B cell (primary cell): ENCODE measurements at regions not wholly inside any gene's neighbourhood (a gene's known extent, or its start where the extent isn't known, plus 50 kb on each side); places are given as distances from the start of the nearest gene placed in this dataset.

Experiments
- ATAC-seq: fragments of 200-7000 bp; cut with Tn5 transposase; one replicate; pipeline ENCODE4 v1.10.0; 2021; ENCODE audit warnings: low read depth, mild to moderate bottlenecking, moderate number of reproducible peaks, moderate library complexity
- CTCF ChIA-PET: fragments of 350-600 bp; sonication (Branson Sonifier 250); formaldehyde crosslinking; loops from one replicate; lab custom pipeline; 2021; ENCODE audit warnings: antibody characterized with exemption, inconsistent platforms; lab: Charles Lee
- POLR2A ChIA-PET: fragments of 350-600 bp; sonication (Branson Sonifier 250); formaldehyde crosslinking; loops from one replicate; lab custom pipeline; 2021; ENCODE audit warnings: antibody characterized with exemption; lab: Charles Lee
- DNase-seq: peaks from one replicate; pipeline ENCODE4 v3.0.0; 2013
- H2AFZ ChIP-seq: 2 replicates; pipeline ENCODE4 v1.6.1; 2012; ENCODE audit warnings: mild to moderate bottlenecking, low read depth, low read length; ENCODE audit not compliant: insufficient read depth, poor library complexity, severe bottlenecking
- H3K27ac ChIP-seq, 2 donors: 1 replicate in 1 of 2; 2 replicates in 1 of 2; pipeline ENCODE4 v1.5.1; 2012 to 2013; ENCODE audit warnings: low read length in 2 of 2, mild to moderate bottlenecking in 2 of 2, moderate library complexity in 1 of 2
- H3K27me3 ChIP-seq, 4 experiments: fragments of 200-600 bp in 1 of 4; sonication (generic) in 1 of 4; replicated peaks in 1 of 4; 1 replicate in 2 of 4; 2 replicates in 2 of 4; pipeline versions ENCODE4 v1.6.1 to v1.7.0; 2013 to 2016; ENCODE audit warnings: low read length in 3 of 4, mild to moderate bottlenecking in 2 of 4, mixed read lengths in 1 of 4, moderate library complexity in 1 of 4; ENCODE audit not compliant: insufficient read depth in 4 of 4, control insufficient read depth in 3 of 4; ENCODE audit errors: control extremely low read depth in 1 of 4
- H3K36me3 ChIP-seq, 2 experiments: replicated peaks in 1 of 2; 1 replicate in 1 of 2; 2 replicates in 1 of 2; pipeline versions ENCODE4 v1.6.1 to v1.7.1; 2013; ENCODE audit warnings: low read length in 1 of 2; ENCODE audit not compliant: insufficient read depth in 2 of 2, control insufficient read depth in 1 of 2; ENCODE audit errors: control extremely low read depth in 1 of 2, extremely low read depth in 1 of 2
- H3K4me1 ChIP-seq, 2 donors: fragments of 200-600 bp in 1 of 2; sonication (generic) in 1 of 2; 1 replicate in 1 of 2; 2 replicates in 1 of 2; pipeline versions ENCODE4 v1.5.1 to v1.6.1; 2013 to 2017; ENCODE audit warnings: low read length in 2 of 2; ENCODE audit not compliant: control insufficient read depth in 2 of 2, insufficient read depth in 2 of 2
- H3K4me2 ChIP-seq: replicated peaks from 2 replicates; pipeline ENCODE3; 2012; ENCODE audit warnings: mild to moderate bottlenecking, low read depth, low read length; ENCODE audit not compliant: poor library complexity, severe bottlenecking
- H3K4me3 ChIP-seq, 5 experiments: fragments of 200-600 bp in 1 of 5; sonication (generic) in 1 of 5; 1 replicate in 3 of 5; 2 replicates in 2 of 5; pipeline versions ENCODE4 v1.5.1 to v1.7.0; 2011 to 2016; ENCODE audit warnings: low read length in 4 of 5, mild to moderate bottlenecking in 4 of 5, low read depth in 2 of 5, control low read depth in 1 of 5, moderate library complexity in 1 of 5; ENCODE audit not compliant: insufficient read depth in 1 of 5; ENCODE audit errors: control extremely low read depth in 1 of 5, extremely low read depth in 1 of 5
- H3K79me2 ChIP-seq: fragments of 200-600 bp; sonication (generic); one replicate; pipeline ENCODE4 v1.6.0; 2016; ENCODE audit warnings: low read length; ENCODE audit not compliant: control insufficient read depth, insufficient read depth
- H3K9ac ChIP-seq: fragments of 200-600 bp; sonication (generic); 2 replicates; pipeline ENCODE4 v1.6.1; 2017; ENCODE audit warnings: mild to moderate bottlenecking, low read length, moderate library complexity
- H3K9me3 ChIP-seq, 3 donors: one replicate each; pipeline versions ENCODE4 v1.6.1 to v1.7.1; 2013; ENCODE audit warnings: low read length in 2 of 3; ENCODE audit not compliant: control insufficient read depth in 2 of 3, insufficient read depth in 1 of 3; ENCODE audit errors: control extremely low read depth in 1 of 3
- H4K20me1 ChIP-seq: 2 replicates; pipeline ENCODE4 v1.6.0; 2012; ENCODE audit warnings: mild to moderate bottlenecking, low read length; ENCODE audit not compliant: insufficient read depth, control insufficient read depth, poor library complexity, severe bottlenecking
- H3K27ac Mint-ChIP-seq: one replicate; pipeline ENCODE4 v1.8.0; 2021; ENCODE audit warnings: mixed read lengths
- H3K27me3 Mint-ChIP-seq: one replicate; pipeline ENCODE4 v1.8.0; 2021; ENCODE audit warnings: mixed read lengths
- H3K4me1 Mint-ChIP-seq: one replicate; pipeline ENCODE4 v1.8.0; 2021; ENCODE audit warnings: mixed read lengths
- H3K4me3 Mint-ChIP-seq: one replicate; pipeline ENCODE4 v1.8.0; 2021; ENCODE audit warnings: mixed read lengths
- H3K9me3 Mint-ChIP-seq: one replicate; pipeline ENCODE4 v1.8.0; 2022; ENCODE audit warnings: mixed read lengths; ENCODE audit not compliant: insufficient read depth
- CTCF ChIP-seq: fragments of 200-600 bp; IDR thresholded peaks from one replicate; pipeline ENCODE4 v1.8.0; 2022; ENCODE audit warnings: antibody characterized with exemption, mild to moderate bottlenecking
- EZH2 ChIP-seq: IDR thresholded peaks from 2 replicates; pipeline ENCODE4 v1.6.1; 2012; ENCODE audit warnings: borderline replicate concordance, low read depth, mild to moderate bottlenecking, moderate library complexity, low read length; ENCODE audit not compliant: insufficient read depth, poor library complexity, severe bottlenecking
- WGBS: methylation state at CpG from one replicate; pipeline ENCODE4 v1.1.5; 2013; ENCODE audit warnings: missing lambda C conversion rate; ENCODE audit not compliant: insufficient coverage; 5-methylcytosine and 5-hydroxymethylcytosine counted together
- intact Hi-C: fragments of 100-400 bp; cut with micrococcal nuclease; formaldehyde crosslinking; loops from one replicate; pipeline ENCODE4 v1.10.0; 2022

GRCh38 chr3:20326541-20326940 is 140.5 kb upstream of the SGO1 start:
- TF ChIP-seq EZH2 (no peak), CTCF (no peak)
- Histone ChIP-seq H4K20me1 (no peaks in the 10 kb centered on the region), H3K4me3 (no peak overlapping the region), H3K27me3 (no peaks in the 10 kb centered on the region), H3K4me1 (peaks cover 5% of the 10 kb centered on the region in 2 donors), H3K9ac (no peak overlapping the region), H3K9me3 (no peaks in the 10 kb centered on the region), H3K36me3 (no peaks in the 10 kb centered on the region), H3K4me2 (no peak overlapping the region), H2AFZ (no peak overlapping the region), H3K27ac (no peak overlapping the region), H3K79me2 (no peaks in the 10 kb centered on the region)
- no peak overlapping the region for H3K4me3 Mint-ChIP-seq
- ChIA-PET CTCF (interaction anchor here (0.9 kb wide), 1 partner anchor 11 kb away, joined by 5 read pairs; no protein-coding TSS in a partner anchor), POLR2A (no interaction called here)
- DNase-seq (no peak), ATAC-seq (no peak)
- H3K9me3 Mint-ChIP-seq, result no peaks in the 10 kb centered on the region
- no CpG with 5 or more reads among the region's 1 CpG for WGBS
- intact Hi-C loops, result no loop called here
- H3K27ac Mint-ChIP-seq, result no peak overlapping the region
- H3K27me3 Mint-ChIP-seq, result no peaks in the 10 kb centered on the region
- peaks cover 5% of the 10 kb centered on the region for H3K4me1 Mint-ChIP-seq

GRCh38 chr3:20325563-20325962 is 139.6 kb upstream of the SGO1 start:
- ATAC-seq (no peak), DNase-seq (no peak)
- no peak overlapping the region for H2AFZ ChIP-seq
- Mint-ChIP-seq H3K4me1 (peaks cover 5% of the 10 kb centered on the region), H3K27me3 (no peaks in the 10 kb centered on the region), H3K4me3 (no peak overlapping the region), H3K9me3 (no peaks in the 10 kb centered on the region), H3K27ac (no peak overlapping the region)
- CTCF ChIA-PET, result no interaction called here
- no peak overlapping the region for H3K9ac ChIP-seq
- H3K9me3 ChIP-seq, result no peaks in the 10 kb centered on the region
- H3K27me3 ChIP-seq, result no peaks in the 10 kb centered on the region
- no peaks in the 10 kb centered on the region for H4K20me1 ChIP-seq
- POLR2A ChIA-PET, result no interaction called here
- no peak overlapping the region for H3K4me2 ChIP-seq
- H3K4me3 ChIP-seq, result no peak overlapping the region
- H3K79me2 ChIP-seq, result no peaks in the 10 kb centered on the region
- H3K27ac ChIP-seq, result no peak overlapping the region
- TF ChIP-seq EZH2 (no peak), CTCF (no peak)
- H3K36me3 ChIP-seq, result no peaks in the 10 kb centered on the region
- peaks cover 5% of the 10 kb centered on the region in 2 donors for H3K4me1 ChIP-seq
- no CpG with 5 or more reads among the region's 1 CpG for WGBS
- intact Hi-C loops, result no loop called here
